GM18909 (cell line): ENCODE measurements at regions not wholly inside any gene's neighbourhood (a gene's known extent, or its start where the extent isn't known, plus 50 kb on each side); places are given as distances from the start of the nearest gene placed in this dataset.

Experiments
- ATAC-seq: cut with Tn5 transposase; IDR thresholded peaks from one replicate; pipeline ENCODE4 v1.9.1; 2021; ENCODE audit warnings: mild to moderate bottlenecking; ENCODE audit not compliant: unreplicated experiment, poor library complexity

- ATAC-seq: no peak
Measured at GRCh38 chr21:37967036-37967435, 50.8 kb upstream of the KCNJ6 start.

GRCh38 chr21:37968744-37969143 lies 52.5 kb upstream of the KCNJ6 start:
- no peak for ATAC-seq

GRCh38 chr21:37970548-37970947 lies 54.3 kb upstream of the KCNJ6 start:
- no peak for ATAC-seq

GRCh38 chr21:37971390-37971950 lies 55.2 kb upstream of the KCNJ6 start:
- ATAC-seq: no peak

- ATAC-seq: no peak
Measured at GRCh38 chr21:37974081-37974480, 57.8 kb upstream of the KCNJ6 start.

- no peak for ATAC-seq
Measured at GRCh38 chr21:37982496-37983318, 66.5 kb upstream of the KCNJ6 start.

GRCh38 chr21:37983336-37984095 lies 67.3 kb upstream of the KCNJ6 start:
- no peak for ATAC-seq

- ATAC-seq: no peak
Measured at GRCh38 chr21:37984416-37984815, 68.2 kb upstream of the KCNJ6 start.

DNA sequence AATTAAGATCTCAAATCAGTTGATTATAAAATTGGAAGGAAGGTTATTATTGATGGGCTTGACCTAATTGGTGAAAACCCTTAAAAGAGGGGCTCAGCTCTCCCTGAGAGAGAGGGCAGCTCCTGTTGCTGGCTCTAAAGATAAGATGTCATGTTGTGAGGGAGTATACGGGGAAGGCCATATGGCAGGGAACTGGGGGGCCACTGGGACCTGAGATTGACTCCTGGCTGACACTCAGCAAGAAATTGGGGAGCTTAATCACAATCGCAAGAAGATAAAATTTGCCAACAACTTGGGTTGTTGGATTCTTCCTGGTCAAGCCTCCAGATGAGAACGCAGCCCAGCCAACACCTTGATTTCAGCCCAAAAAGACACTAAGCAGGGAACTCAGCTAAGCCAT lies 69.7 kb upstream of the KCNJ6 start:
- no peak for ATAC-seq

DNA sequence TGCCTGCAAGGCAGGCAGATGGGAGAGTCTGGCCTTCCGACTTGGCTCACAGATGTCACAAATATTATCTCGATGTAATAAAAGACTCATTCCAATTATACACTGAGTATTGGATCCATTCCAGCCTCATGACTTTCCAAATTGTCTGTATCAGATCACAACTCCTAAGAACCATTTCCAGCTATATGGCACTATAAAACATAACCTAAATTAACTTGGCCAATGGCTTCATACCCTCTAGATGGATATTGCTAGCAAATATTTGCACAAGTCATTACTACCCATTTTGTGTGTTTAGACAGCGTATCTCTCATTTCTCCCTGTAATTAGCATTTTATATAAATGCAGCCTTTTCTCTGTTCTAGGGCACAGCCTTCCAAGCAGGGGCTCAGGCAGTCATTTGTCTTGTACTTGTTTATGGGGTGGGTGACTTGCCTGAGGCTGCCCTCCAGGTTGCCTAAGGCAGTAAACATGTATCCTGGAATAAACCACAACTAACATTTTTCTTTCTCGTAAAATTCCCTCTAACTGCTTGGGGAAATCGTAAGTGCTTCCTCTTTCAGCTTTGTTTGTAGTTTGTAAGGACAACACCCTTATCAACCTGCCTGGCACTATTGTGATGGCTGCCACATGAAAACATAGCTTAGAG lies 70.6 kb upstream of the KCNJ6 start:
- ATAC-seq: no peak

DNA sequence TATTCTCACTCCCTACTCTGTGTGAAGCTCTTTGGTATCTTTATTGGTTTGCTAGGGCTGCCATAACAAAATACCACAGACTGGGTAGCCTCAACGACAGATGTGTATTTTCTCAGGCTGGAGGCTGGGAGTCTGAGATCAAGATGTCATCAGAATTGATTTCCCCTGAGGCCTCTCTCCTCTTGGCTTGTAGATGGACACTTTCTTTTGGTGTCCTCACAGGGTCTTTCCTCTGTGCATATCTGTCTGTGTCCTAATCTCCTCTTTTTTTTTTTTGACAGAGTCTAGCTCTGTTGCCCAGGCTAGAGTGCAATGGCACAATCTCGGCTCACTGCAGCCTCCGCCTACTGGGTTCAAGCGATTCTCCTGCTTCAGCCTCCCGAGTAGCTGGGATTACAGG lies 71.4 kb upstream of the KCNJ6 start:
- no peak for ATAC-seq

- no peak for ATAC-seq
Measured at GRCh38 chr21:37993071-37993470, 76.8 kb upstream of the KCNJ6 start.

- no peak for ATAC-seq
Measured at GRCh38 chr21:37994211-37994610, 78.0 kb upstream of the KCNJ6 start.

- ATAC-seq: no peak
Measured at GRCh38 chr21:38012672-38013071, 96.4 kb upstream of the KCNJ6 start.

DNA sequence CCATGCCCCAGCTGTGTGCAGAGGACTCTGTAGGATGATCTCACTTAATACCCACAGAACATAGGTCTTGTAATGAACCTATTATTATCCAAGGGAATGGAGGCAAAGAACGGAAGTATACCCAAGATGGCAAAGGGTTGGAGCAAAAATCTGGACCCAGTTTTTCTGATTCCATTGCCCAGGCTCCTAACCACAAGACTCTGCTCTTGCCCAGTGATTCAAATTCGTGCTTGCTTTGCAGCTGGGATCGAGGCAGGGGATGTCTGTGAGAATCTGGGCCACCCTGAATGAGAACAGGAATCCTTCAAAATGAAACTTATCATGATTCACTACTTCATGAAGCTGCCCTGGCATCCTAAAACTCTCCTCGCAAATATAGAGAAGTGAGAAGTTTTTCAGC lies 97.5 kb upstream of the KCNJ6 start:
- no peak for ATAC-seq

DNA sequence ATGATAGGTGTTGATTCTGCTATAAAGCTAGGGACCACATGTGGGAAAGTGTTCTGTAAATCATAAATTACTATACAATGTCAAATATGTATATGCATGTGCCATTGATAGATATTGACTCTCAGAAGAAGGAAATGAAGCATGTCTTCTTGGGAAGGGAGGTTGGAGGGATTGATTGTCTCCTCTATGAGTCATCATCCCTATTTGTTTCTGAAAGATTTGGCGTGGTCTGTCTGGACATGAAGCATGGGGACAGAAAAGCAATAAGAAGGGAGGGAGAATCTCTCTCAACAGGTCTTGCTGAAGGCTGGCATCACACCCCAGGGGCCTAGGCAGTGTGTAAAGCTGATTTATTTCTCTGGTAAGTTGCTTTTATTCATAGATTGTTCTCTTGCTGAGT lies 98.0 kb upstream of the KCNJ6 start:
- no peak for ATAC-seq

GRCh38 chr21:38027901-38028498 lies 111.7 kb upstream of the KCNJ6 start:
- no peak for ATAC-seq

DNA sequence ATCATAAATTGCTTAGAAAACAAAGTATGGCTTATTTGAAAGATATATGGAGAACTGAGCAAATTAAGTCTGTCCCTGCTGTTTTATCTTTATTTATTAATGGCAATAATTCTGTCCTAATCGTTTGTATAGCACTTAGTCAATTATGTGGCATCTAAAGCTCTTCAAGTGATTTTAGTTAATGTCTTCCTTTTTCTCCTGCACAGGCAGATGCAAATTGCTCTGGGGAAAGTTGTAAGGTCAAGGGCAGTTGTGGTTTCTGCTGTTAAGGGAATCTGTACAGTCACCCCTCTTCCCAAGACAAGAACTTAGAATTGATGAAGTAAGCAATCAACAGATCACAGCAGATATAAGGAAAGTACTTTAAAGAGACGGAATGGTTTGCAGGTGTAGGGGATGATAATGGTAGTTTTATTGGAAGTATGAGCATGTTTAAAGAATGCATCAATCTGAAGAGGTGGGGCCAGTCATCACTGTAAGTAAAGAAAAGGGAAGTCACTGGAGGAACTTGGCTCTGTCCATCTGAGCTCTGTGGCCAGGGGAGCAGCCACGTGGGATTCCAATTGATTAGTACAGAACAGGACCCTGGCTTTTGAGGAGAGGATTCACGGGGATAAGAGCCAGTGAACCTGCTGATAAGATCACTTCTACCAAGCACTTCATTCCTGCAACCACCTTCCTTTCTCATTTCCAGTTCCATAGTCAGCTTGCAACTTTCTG lies 116.0 kb upstream of the KCNJ6 start:
- ATAC-seq: no peak

DNA sequence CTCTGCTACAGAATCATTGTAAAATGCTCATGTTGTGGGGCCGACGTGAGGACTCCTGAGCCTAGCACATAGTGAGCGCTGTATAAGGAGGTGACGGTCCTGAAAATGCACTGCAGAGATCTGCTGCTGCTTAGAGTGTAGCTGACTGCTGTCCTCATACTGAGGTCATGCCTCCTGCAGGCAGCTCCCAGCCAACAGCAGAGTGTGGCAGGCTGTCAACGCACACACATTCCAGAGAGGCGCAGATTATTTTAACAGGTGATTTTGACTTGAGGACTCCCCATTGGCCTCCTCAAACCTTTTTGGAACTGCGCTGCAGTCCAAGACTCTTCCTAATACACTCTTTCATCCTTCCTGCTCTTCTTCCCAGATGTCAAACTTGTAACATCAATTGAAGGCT lies 119.8 kb upstream of the KCNJ6 start:
- ATAC-seq: no peak

DNA sequence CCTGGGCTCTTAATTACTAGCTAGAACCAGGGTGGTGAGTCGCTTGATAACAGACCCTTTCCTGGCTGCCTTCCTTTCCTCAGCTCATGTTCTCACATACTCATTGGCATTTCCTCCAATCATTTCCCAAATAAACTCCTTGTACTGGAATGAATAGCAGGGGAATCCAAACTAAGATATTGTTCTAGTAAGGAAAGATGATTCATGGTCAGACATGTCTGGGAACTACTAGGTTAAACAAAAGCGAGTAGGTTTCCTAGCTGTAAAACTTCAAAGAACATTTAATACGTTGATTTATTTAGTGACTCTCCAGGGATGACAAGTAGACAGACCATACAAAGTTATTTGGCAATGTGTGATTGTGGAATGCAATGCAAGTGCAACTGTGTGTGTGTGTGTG lies 121.2 kb upstream of the KCNJ6 start:
- no peak for ATAC-seq
